Amygdala (tissue), 56 donors: ENCODE measurements at regions not wholly inside any gene's neighbourhood (a gene's known extent, or its start where the extent isn't known, plus 50 kb on each side); places are given as distances from the start of the nearest gene placed in this dataset.

ENCODE experiments used
- DNase-seq, 56 donors: peaks; one replicate each; lab custom pipeline; 2025; lab: John Stamatoyannopoulos, UW

DNA sequence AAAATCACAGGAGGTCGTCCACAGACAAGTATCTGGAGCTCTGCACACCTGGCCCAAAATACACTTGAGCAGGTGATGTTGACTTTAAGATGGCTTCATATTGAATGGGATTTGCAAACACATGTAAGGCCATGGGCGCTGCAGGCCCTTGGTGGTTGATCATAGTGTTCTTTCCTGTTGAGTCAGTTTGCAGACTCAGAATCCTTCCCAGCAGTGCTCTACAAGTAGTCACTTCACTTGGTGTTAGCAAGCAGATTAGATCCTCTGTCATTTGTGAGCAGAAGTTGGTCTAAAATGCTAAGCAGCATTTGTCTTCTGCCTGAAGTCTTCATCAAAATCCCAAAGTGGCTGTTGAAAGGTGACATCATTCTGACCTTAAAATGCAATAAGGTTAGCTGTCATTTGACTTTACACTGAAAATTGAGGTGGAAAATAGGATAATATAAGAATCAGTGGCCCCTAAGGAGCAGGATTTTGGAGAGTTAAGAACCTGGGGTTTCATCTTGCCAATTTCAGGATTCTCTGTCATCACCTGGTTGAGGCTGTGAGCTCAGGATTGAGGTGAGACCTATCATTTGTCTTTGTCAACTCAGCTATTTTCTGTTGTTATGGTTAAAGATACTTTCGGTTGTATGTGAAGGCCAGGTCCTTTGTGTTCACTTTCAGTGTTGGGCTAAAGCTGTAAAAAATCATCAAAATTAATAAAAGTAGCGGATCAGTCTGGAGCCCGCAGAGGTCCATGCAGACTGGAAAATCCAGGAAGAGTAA lies 114.5 kb downstream of the LRRC70 start:
- no peak for DNase-seq

DNA sequence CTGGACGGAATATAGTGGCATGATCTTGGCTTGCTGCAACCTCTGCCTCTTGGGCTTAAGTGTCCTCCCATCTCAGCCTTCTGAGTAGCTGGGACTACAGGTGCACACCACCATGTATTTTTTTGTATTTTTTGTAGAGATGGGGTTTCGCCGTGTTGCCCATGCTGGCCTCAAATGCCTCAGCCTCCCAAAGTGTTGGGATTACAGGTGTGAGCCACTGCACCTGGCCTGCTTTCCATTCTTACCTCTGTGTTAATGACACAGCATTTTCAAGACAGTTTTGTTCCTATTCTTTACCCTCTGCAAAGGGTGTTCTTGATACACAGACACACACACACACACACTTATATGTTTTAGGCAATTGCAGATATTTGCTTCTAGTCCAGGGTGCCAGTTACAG lies 113.3 kb downstream of the LRRC70 start:
- DNase-seq: no peak

DNA sequence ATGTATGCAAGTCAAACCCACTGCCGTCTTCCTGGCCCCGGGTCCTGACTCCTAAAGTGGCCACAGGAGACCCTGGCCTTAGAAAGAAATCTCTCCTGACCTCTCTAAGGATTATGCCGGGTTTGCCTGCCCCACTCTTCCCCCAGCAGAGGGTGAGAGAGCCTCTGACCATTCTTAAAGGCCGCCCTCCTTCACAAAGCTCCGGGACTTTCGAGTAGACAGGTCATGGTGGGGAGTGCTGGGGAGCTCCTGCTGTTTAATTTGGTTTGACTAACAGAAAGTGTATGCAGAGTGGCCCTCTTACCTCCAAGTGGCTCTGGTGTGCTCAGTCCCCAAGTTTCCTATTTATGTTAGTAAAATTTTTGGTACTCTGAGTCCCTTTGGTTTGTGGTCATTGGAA lies 111.8 kb downstream of the LRRC70 start:
- DNase-seq: no peak

DNA sequence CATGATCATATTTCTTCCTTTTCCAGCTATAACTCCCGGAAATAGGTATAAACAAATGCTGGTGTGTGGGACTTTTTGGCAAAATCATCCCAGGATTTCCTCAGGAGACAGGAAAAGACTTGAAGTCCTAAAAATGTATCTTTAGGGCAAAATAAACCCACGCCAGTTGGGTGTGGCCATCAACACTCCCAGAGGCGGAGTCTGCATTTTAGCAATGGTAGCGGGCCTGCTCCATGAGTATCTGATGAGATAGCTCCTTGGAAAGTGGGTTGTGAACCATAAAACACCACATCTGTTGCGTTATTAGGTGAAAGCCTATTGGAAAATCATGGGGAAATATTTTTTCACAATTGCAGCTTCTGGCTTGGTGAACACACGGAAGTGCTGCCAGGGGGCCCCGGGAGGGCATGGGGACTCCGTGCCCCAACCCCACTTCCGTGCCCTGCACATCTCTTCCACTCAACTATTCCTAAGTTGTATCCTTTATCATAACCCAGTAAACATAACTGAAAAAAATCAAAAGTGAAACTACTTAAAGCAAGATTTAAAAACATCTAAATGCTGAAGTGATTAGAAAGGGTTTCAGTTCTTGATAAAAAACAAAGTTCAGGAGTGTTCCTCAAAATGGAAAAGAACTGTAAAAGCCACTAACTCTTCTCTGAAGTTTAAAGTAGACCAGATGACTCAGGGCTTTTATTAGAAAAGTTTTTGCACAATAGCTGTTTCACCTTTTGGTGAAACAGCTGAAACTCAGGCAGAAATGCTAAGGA lies 111.2 kb downstream of the LRRC70 start:
- no peak for DNase-seq

DNA sequence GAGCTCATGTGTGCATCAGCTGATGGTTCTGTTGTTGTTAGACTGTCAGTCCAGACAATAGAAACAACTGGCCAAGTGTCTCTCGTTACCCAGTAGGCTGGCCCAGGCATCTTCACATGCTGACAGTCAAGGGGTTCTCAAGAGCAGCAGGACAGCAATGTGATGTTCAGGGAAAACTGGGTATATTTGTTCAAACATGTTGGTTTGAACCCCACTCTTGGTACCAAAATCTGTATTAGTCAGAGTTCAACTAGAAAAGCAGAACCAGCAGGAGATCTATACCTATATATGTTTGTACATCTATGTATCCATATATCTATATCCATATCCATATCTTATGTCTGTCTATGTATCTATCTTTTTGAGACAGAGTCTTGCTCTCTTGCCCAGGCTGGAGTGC lies 108.1 kb downstream of the LRRC70 start:
- no peak for DNase-seq

DNA sequence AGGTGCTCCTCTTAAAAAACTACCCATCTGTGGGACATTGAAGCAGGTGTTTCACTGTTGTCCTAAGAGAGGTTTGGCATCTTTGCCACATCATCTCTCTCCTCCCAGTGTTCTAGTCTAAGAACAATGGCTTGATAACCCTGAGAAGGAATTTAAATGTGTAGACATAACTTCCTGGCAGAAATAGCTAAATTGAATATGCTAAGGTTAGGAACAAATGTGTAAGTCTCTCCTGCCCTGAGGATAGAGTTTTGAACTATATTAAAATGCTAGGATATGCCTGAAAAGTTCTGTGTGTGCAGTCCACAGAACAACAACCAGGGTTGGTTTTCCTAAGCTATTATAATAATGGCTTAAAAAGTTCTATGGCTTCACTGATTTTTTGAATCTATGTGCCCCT lies 106.6 kb downstream of the LRRC70 start:
- DNase-seq: no peak

DNA sequence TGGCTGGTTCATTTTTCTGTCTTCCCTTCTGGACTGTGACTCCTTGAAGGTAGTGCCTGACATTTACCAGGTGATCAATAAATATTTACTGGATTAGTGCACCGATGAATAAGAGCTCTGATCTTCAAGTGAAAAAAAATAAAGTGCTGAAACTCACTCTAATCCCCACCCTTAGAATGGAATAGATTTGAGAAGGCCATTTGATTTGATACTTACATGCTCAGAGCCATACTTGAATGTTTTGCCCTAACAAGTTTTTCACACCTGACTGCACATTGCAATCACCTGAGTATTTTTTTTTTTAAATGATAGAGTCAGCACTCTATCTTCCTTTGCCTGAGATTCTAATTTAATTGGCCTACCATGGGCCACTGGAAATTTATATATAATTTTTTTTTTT lies 105.7 kb downstream of the LRRC70 start:
- no peak for DNase-seq

DNA sequence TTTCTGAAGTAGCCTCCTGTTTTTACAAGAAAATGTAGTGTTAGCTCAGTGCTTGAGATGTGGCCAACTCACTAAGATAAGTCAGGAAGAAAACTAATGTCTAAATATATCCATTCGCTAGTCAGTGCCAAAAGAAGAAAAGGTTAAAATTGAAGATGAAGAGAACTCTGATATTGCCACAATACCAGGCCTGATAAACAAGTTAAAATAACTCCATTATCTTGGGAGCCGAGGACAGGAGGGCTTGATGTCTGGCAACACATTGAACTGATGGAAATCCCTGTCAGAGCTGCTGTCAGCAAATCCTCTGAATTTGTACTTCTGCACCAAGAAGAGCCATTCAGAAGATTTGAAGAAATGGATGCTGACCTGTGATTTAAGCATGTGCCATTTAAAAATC lies 103.4 kb downstream of the LRRC70 start:
- no peak for DNase-seq

DNA sequence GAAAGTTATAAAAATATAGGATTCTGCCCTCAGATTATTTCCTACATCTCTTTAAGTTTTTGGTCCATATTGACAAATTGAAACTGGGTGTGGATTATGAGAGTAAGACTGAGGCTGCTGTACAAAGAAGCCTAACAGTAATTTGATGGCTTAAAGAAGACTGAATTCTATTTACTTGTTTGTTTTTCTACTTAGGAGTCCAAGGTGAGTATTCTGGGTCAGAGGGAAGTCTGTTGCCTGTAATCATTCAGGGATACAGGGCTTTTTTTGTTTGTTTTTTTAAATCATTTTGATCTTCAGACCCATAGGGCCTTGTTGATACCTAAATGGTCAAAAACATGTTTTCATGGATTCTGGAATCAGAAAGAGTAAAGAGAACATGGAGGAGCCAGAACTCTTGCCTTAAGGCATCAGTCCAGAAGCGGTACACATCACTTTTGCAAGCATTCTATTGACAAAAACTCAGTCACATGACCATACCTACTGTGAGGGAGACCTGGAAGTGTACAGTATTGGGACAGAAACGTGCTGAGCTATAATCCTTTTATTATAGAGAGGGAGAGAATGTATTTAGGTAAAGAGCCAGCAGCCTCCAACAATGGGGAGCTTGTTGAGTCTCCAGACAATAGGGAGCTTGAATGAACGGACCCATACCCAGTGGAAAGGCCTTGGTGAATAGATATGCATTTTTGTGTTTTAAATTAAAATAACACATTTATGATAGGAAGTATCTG lies 102.7 kb downstream of the LRRC70 start:
- no peak for DNase-seq

DNA sequence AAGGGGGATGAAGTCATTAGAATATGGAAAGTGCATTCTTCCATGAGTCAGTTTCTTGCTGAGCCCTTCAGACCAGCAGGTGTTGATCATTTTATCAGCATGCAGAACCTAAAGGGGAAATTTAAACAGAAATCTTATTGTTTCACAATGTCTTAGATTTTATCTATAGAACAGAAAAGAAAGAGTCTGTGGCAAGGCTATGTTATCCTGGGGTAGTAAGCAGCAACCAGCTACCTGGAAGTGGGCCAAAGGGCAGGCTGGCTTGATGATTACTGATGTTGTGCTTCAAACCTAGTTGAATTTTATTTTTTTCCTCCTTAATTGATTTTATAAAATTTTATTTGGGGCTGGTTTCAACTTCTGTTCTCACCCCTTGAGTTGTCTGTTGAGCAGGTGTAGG lies 101.5 kb downstream of the LRRC70 start:
- DNase-seq: no peak
